ENCODE measurements at regions not wholly inside any gene's neighbourhood (a gene's known extent, or its start where the extent isn't known, plus 50 kb on each side); places are given as distances from the start of the nearest gene placed in this dataset.

DNA sequence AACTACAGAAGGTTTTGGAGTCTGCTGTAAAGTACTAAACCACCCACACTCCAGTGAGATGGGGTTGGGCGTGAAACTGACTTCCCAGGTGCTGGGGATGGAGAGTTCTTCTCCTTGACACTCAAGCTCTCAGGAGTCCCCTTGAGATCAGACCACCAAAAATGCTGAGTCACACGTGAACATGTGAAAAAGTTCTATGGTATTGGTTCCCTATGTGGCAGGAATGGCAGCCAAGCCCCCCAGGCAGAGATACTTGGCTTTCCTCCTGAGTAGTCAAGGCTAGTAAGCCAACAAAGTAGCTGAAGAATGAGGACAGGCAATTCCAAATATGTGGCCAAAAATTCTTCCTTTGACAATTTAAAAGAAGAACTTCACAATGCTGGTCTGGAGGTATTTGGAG is 222.0 kb upstream of the ADAMTS3 start:
- H3K36me3 ChIP-seq (ENCODE audit: control insufficient read depth in 2 of 2, extremely low read depth in 1 of 2, insufficient read depth in 2 of 2, low read length in 2 of 2), result no peaks in the 10 kb centered on the region
- no TSS peak for BruUV-seq (replicated peaks)
- POLR2A ChIA-PET, result no interaction called here
- H3K9me1 ChIP-seq (replicated peaks; ENCODE audit: control insufficient read depth, extremely low read depth, insufficient read depth, low read length), result no peaks in the 10 kb centered on the region
- TF ChIP-seq JUN (IDR thresholded peaks at IDR 0.05; ENCODE audit: borderline replicate concordance, insufficient read depth, insufficient read length, low read depth) (no peak), MYC (IDR thresholded peaks at IDR 0.05; ENCODE audit: low read depth, low read length) (no peak), POLR2AphosphoS5 (IDR thresholded peaks at IDR 0.05; ENCODE audit: insufficient read depth, low read depth, low read length) (no peak), FOS (IDR thresholded peaks at IDR 0.05; ENCODE audit: borderline replicate concordance, insufficient read depth, low read length) (no peak), GATA2 (IDR thresholded peaks at IDR 0.05; ENCODE audit: insufficient read depth, insufficient read length, low read depth, low read length) (no peak), POLR2A (IDR thresholded peaks at IDR 0.05; ENCODE audit: low read depth, low read length) (no peak), EZH2 (IDR thresholded peaks at IDR 0.05; ENCODE audit: borderline replicate concordance, low read depth, low read length, severe bottlenecking) (no peak)
- TF ChIP-seq, protein P1, sequence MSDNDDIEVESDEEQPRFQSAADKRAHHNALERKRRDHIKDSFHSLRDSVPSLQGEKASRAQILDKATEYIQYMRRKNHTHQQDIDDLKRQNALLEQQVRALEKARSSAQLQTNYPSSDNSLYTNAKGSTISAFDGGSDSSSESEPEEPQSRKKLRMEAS (IDR thresholded peaks at IDR 0.05; ENCODE audit: insufficient read depth, insufficient read length), result no peak
- TF ChIP-seq, protein P2, sequence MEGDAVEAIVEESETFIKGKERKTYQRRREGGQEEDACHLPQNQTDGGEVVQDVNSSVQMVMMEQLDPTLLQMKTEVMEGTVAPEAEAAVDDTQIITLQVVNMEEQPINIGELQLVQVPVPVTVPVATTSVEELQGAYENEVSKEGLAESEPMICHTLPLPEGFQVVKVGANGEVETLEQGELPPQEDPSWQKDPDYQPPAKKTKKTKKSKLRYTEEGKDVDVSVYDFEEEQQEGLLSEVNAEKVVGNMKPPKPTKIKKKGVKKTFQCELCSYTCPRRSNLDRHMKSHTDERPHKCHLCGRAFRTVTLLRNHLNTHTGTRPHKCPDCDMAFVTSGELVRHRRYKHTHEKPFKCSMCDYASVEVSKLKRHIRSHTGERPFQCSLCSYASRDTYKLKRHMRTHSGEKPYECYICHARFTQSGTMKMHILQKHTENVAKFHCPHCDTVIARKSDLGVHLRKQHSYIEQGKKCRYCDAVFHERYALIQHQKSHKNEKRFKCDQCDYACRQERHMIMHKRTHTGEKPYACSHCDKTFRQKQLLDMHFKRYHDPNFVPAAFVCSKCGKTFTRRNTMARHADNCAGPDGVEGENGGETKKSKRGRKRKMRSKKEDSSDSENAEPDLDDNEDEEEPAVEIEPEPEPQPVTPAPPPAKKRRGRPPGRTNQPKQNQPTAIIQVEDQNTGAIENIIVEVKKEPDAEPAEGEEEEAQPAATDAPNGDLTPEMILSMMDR (IDR thresholded peaks at IDR 0.05; ENCODE audit: extremely low read depth in 1 of 2, insufficient read depth in 1 of 2, low read depth in 1 of 2, low read length in 2 of 2), result no peak
- no peaks in the 10 kb centered on the region for H3K9me3 ChIP-seq (replicated peaks; ENCODE audit: control insufficient read depth, insufficient read depth, low read length)
- H2AFZ ChIP-seq (ENCODE audit: low read depth, low read length), result no peak overlapping the region
- FAIRE-seq (no peak), DNase-seq (ENCODE audit: low read depth, low spot score) (no peak)
- no peaks in the 10 kb centered on the region for H4K20me1 ChIP-seq (replicated peaks; ENCODE audit: control insufficient read depth, extremely low read depth, insufficient read depth, low read length)
- no peaks in the 10 kb centered on the region for H3K27me3 ChIP-seq (ENCODE audit: control insufficient read depth in 2 of 2, insufficient read depth in 2 of 2, low read length in 2 of 2)
- no peak overlapping the region for H3K4me2 ChIP-seq (ENCODE audit: insufficient read depth, low read length)
- CTCF ChIA-PET, result no interaction called here
- no peak overlapping the region for H3K9ac ChIP-seq (replicated peaks; ENCODE audit: extremely low read depth, insufficient read depth, low read length)
- H3K79me2 ChIP-seq (ENCODE audit: control insufficient read depth, insufficient read depth, low read length), result no peaks in the 10 kb centered on the region
- H3K27ac ChIP-seq (ENCODE audit: insufficient read depth, low read depth, low read length), result no peak overlapping the region
- intact Hi-C loops (cut with micrococcal nuclease) (no loop called here), dilution Hi-C loops (cut with MboI; ENCODE audit: extremely low pct_ligation_motif_present, low sequenced_read_pairs) (no loop called here)
- no peak overlapping the region for H3K4me3 ChIP-seq (replicated peaks in 1 of 3; ENCODE audit: insufficient read depth in 1 of 3, low read depth in 1 of 3, low read length in 3 of 3)
- no peaks in the 10 kb centered on the region for H3K4me1 ChIP-seq (ENCODE audit: control insufficient read depth, extremely low read depth, insufficient read depth, low read length)
